ENCODE measurements at regions not wholly inside any gene's neighbourhood (a gene's known extent, or its start where the extent isn't known, plus 50 kb on each side); places are given as distances from the start of the nearest gene placed in this dataset.

DNA sequence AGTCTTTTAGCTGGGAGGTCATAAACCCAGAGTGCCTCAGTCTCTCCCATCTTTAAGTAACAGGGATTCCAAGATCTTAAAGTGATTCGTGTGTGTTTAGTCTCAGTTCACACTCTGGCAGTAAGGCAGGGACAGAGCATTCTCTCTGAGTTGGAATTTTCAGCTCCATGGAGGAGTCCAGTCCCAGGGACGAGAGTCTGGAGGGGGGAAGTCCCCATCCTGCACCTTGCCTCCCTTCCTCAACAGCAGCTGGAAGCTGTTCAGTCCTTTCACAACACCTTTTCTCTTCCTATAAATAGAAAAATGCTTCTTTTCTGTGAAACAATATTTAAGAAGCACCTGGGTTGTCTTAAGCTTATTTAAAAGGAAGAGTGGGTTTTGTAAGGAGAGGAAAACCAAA is 82.0 kb downstream of the KLF5 start:
- TF ChIP-seq ZNF555 (tag by site-specific recombination; conservative IDR thresholded peaks at IDR 0.05) (no peak), ZNF747 (tag by site-specific recombination; IDR thresholded peaks at IDR 0.05) (no peak), YY1 (tag by site-specific recombination; IDR thresholded peaks at IDR 0.05) (no peak), ZNF132 (tag by site-specific recombination; IDR thresholded peaks at IDR 0.05; ENCODE audit: borderline replicate concordance) (no peak), MYNN (tag by site-specific recombination; IDR thresholded peaks at IDR 0.05; ENCODE audit: borderline replicate concordance) (no peak)
- TF ChIP-seq, protein P1, sequence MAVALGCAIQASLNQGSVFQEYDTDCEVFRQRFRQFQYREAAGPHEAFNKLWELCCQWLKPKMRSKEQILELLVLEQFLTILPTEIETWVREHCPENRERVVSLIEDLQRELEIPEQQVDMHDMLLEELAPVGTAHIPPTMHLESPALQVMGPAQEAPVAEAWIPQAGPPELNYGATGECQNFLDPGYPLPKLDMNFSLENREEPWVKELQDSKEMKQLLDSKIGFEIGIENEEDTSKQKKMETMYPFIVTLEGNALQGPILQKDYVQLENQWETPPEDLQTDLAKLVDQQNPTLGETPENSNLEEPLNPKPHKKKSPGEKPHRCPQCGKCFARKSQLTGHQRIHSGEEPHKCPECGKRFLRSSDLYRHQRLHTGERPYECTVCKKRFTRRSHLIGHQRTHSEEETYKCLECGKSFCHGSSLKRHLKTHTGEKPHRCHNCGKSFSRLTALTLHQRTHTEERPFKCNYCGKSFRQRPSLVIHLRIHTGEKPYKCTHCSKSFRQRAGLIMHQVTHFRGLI (tag by site-specific recombination; IDR thresholded peaks at IDR 0.05): no peak
- TF ChIP-seq, protein P2, sequence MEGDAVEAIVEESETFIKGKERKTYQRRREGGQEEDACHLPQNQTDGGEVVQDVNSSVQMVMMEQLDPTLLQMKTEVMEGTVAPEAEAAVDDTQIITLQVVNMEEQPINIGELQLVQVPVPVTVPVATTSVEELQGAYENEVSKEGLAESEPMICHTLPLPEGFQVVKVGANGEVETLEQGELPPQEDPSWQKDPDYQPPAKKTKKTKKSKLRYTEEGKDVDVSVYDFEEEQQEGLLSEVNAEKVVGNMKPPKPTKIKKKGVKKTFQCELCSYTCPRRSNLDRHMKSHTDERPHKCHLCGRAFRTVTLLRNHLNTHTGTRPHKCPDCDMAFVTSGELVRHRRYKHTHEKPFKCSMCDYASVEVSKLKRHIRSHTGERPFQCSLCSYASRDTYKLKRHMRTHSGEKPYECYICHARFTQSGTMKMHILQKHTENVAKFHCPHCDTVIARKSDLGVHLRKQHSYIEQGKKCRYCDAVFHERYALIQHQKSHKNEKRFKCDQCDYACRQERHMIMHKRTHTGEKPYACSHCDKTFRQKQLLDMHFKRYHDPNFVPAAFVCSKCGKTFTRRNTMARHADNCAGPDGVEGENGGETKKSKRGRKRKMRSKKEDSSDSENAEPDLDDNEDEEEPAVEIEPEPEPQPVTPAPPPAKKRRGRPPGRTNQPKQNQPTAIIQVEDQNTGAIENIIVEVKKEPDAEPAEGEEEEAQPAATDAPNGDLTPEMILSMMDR (tag by site-specific recombination; IDR thresholded peaks at IDR 0.05): no peak
- TF ChIP-seq, protein P3, sequence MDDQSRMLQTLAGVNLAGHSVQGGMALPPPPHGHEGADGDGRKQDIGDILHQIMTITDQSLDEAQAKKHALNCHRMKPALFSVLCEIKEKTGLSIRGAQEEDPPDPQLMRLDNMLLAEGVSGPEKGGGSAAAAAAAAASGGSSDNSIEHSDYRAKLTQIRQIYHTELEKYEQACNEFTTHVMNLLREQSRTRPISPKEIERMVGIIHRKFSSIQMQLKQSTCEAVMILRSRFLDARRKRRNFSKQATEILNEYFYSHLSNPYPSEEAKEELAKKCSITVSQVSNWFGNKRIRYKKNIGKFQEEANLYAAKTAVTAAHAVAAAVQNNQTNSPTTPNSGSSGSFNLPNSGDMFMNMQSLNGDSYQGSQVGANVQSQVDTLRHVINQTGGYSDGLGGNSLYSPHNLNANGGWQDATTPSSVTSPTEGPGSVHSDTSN (CRISPR knock-in tag; IDR thresholded peaks at IDR 0.05): no peak
- TF ChIP-seq, protein P4, sequence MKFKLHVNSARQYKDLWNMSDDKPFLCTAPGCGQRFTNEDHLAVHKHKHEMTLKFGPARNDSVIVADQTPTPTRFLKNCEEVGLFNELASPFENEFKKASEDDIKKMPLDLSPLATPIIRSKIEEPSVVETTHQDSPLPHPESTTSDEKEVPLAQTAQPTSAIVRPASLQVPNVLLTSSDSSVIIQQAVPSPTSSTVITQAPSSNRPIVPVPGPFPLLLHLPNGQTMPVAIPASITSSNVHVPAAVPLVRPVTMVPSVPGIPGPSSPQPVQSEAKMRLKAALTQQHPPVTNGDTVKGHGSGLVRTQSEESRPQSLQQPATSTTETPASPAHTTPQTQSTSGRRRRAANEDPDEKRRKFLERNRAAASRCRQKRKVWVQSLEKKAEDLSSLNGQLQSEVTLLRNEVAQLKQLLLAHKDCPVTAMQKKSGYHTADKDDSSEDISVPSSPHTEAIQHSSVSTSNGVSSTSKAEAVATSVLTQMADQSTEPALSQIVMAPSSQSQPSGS (tag by site-specific recombination; IDR thresholded peaks at IDR 0.05; ENCODE audit: low read depth): no peak

Data from HEK293 (cell line).